ENCODE measurements at regions not wholly inside any gene's neighbourhood (a gene's known extent, or its start where the extent isn't known, plus 50 kb on each side); places are given as distances from the start of the nearest gene placed in this dataset.

DNA sequence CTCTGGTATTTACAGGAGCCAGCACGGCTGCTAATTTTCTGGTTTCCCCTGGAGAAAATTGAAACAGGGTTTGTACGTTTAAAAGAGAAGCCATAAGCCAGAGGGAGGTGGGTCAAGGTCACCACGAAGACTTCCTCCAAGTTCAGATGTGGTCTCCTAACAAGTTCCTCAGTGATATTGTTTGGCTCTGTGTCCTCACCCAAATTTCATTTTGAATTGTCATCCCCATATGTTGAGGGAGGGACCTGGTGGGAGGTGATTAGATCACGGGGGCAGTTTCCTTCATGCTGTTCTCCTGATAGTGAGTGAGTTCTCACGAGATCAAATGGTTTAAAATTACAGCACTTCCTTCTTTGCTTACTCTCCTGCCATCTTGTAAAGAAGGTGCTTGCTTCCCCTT is 295.4 kb upstream of the DAB1 start:
- no peaks in the 10 kb centered on the region for H3K27me3 ChIP-seq (ENCODE audit: insufficient read depth, low read depth)
- BruUV-seq (replicated peaks): no TSS peak
- no peak for DNase-seq
- H2AFZ ChIP-seq: no peak overlapping the region
- intact Hi-C loops (cut with micrococcal nuclease; ENCODE audit: unreplicated experiment): no loop called here
- no peaks in the 10 kb centered on the region for H3K79me2 ChIP-seq (ENCODE audit: low read depth)
- ChIA-PET CTCF (no interaction called here), POLR2A (ENCODE audit: unreplicated experiment) (no interaction called here)
- H3K4me1 ChIP-seq (replicated peaks; ENCODE audit: insufficient read depth): no peaks in the 10 kb centered on the region
- no peaks in the 10 kb centered on the region for H3K36me3 ChIP-seq (ENCODE audit: low read depth)
- H3K4me2 ChIP-seq: no peak overlapping the region
- H3K9me3 ChIP-seq (ENCODE audit: insufficient read depth, low read depth): no peaks in the 10 kb centered on the region
- no peaks in the 10 kb centered on the region for H4K20me1 ChIP-seq (ENCODE audit: insufficient read depth)
- H3K27ac ChIP-seq: no peak overlapping the region
- H3F3A ChIP-seq (ENCODE audit: insufficient read depth, low read depth): no peaks in the 10 kb centered on the region
- H3K4me3 ChIP-seq: no peak overlapping the region
- TF ChIP-seq EZH2 (IDR thresholded peaks at IDR 0.05; ENCODE audit: low read depth) (no peak), CTCF (conservative IDR thresholded peaks at IDR 0.05) (no peak)
- H3K9me2 ChIP-seq (ENCODE audit: insufficient read depth): no peaks in the 10 kb centered on the region

DNA sequence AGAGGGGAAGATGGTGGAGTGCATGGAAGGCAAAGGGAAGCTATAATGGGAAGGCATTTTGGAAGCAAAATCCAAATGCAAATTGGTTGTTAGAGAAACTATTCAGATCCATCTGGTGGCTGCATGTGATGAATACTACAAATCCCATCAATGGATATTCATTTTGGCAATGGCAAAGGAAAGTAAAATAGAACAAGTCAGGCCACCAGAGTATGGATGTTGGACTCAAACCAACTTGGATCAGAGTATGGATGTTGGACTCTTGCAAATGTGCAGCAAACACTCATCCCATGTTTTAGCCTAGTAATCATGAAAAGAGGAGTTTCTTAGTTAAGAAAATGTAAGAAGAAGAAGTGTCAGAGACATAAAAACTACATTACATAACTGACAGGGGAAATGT is 289.6 kb upstream of the DAB1 start:
- no TSS peak for BruUV-seq (replicated peaks)
- Histone ChIP-seq H3F3A (ENCODE audit: insufficient read depth, low read depth) (no peaks in the 10 kb centered on the region), H3K9me3 (ENCODE audit: insufficient read depth, low read depth) (no peaks in the 10 kb centered on the region), H3K27ac (no peak overlapping the region), H3K27me3 (ENCODE audit: insufficient read depth, low read depth) (peaks cover 4% of the 10 kb centered on the region; the same call in 1 of the 2 replicates), H3K36me3 (ENCODE audit: low read depth) (no peaks in the 10 kb centered on the region), H3K4me1 (replicated peaks; ENCODE audit: insufficient read depth) (no peaks in the 10 kb centered on the region), H4K20me1 (ENCODE audit: insufficient read depth) (no peaks in the 10 kb centered on the region), H3K4me2 (no peak overlapping the region), H3K9me2 (ENCODE audit: insufficient read depth) (no peaks in the 10 kb centered on the region), H3K4me3 (no peak overlapping the region), H2AFZ (no peak overlapping the region), H3K79me2 (ENCODE audit: low read depth) (no peaks in the 10 kb centered on the region)
- TF ChIP-seq CTCF (conservative IDR thresholded peaks at IDR 0.05): no peak
- ChIA-PET CTCF (no interaction called here), POLR2A (ENCODE audit: unreplicated experiment) (no interaction called here)
- no peak for DNase-seq
- intact Hi-C loops (cut with micrococcal nuclease; ENCODE audit: unreplicated experiment): no loop called here

DNA sequence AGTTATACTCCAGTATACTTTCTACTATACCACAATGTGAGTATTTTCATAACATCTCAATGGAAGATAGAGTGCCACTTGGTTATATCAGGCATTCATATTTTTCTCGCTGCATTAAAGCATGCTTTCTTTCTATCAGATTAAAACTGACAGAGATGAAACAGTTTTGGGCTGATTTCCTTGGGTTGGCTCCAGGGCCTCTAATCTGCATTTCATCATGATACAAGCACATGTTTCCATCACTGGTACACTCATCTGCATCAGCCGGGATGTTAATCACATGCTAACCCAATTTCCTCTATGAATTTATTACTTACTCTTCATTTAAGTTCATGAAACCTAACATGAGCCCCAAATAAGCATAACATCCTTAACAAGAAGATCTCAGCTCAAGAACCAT is 289.0 kb upstream of the DAB1 start:
- intact Hi-C loops (cut with micrococcal nuclease; ENCODE audit: unreplicated experiment): no loop called here
- no peak overlapping the region for H3K4me3 ChIP-seq
- TF ChIP-seq CTCF (conservative IDR thresholded peaks at IDR 0.05) (no peak), EZH2 (IDR thresholded peaks at IDR 0.05; ENCODE audit: low read depth) (no peak)
- ChIA-PET CTCF (no interaction called here), POLR2A (ENCODE audit: unreplicated experiment) (no interaction called here)
- no peak for DNase-seq
- no peaks in the 10 kb centered on the region for H3K4me1 ChIP-seq (replicated peaks; ENCODE audit: insufficient read depth)
- H3K27me3 ChIP-seq (ENCODE audit: insufficient read depth, low read depth): peaks cover 4% of the 10 kb centered on the region; the same call in 1 of the 2 replicates
- no peak overlapping the region for H3K4me2 ChIP-seq
- no TSS peak for BruUV-seq (replicated peaks)
- no peaks in the 10 kb centered on the region for H3K79me2 ChIP-seq (ENCODE audit: low read depth)
- H2AFZ ChIP-seq: no peak overlapping the region
- no peaks in the 10 kb centered on the region for H3K9me2 ChIP-seq (ENCODE audit: insufficient read depth)
- no peaks in the 10 kb centered on the region for H3K9me3 ChIP-seq (ENCODE audit: insufficient read depth, low read depth)
- H3K36me3 ChIP-seq (ENCODE audit: low read depth): no peaks in the 10 kb centered on the region
- no peaks in the 10 kb centered on the region for H4K20me1 ChIP-seq (ENCODE audit: insufficient read depth)
- H3K27ac ChIP-seq: no peak overlapping the region
- no peaks in the 10 kb centered on the region for H3F3A ChIP-seq (ENCODE audit: insufficient read depth, low read depth)

All from PC-9 (cell line).